ENCODE measurements at regions not wholly inside any gene's neighbourhood (a gene's known extent, or its start where the extent isn't known, plus 50 kb on each side); places are given as distances from the start of the nearest gene placed in this dataset.
"Not testable (repeated sequence)": the region's sequence is repeated elsewhere in the genome, so short reads cannot be mapped to it uniquely, and the experiment has no call there.

GRCh38 chr2:113355339-113356015 lies 76.8 kb upstream of the PAX8 start:
- not testable (repeated sequence) for TF ChIP-seq CTCF (IDR thresholded peaks at IDR 0.05; ENCODE audit: low read depth, low read length); POLR2A (IDR thresholded peaks at IDR 0.05; ENCODE audit: extremely low read depth, insufficient read length); MAX (IDR thresholded peaks at IDR 0.05; ENCODE audit: low read depth, low read length)
